ENCODE measurements at regions not wholly inside any gene's neighbourhood (a gene's known extent, or its start where the extent isn't known, plus 50 kb on each side); places are given as distances from the start of the nearest gene placed in this dataset.

- TF ChIP-seq CTCF (conservative IDR thresholded peaks at IDR 0.05; ENCODE audit: low read depth, low read length) (no peak), POLR2A (IDR thresholded peaks at IDR 0.05; ENCODE audit: low read depth, low read length) (no peak), RAD21 (IDR thresholded peaks at IDR 0.05; ENCODE audit: low read length) (no peak), USF2 (IDR thresholded peaks at IDR 0.05; ENCODE audit: low read depth, low read length) (no peak), CHD1 (IDR thresholded peaks at IDR 0.05; ENCODE audit: low read depth, low read length) (no peak), BHLHE40 (IDR thresholded peaks at IDR 0.05; ENCODE audit: low read depth, low read length) (no peak)
These were observed 821.4 kb downstream of the CCSER2 start for GRCh38 chr10:85149766-85150165.
